ENCODE measurements at regions not wholly inside any gene's neighbourhood (a gene's known extent, or its start where the extent isn't known, plus 50 kb on each side); places are given as distances from the start of the nearest gene placed in this dataset.

DNA sequence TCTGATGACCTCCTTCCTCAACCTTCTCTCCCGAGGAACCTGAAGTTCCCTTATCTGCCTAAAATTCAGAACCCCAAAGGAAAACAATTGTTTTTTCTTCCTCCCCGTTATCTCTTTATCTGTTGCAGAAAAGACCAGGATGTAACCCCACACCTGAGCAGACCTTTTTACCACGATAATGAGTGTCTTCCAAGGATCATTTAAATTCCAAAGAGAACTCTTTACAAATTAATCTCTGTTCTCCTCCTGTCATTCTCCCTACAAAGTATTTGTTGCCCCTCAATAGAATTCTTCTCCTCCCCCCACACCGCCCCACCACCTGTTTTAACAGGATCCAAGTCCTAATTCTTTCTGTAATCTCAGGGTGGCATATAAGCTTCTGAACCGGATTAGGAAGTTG lies 78.5 kb upstream of the NLGN4X start:
- TF ChIP-seq, protein P1, sequence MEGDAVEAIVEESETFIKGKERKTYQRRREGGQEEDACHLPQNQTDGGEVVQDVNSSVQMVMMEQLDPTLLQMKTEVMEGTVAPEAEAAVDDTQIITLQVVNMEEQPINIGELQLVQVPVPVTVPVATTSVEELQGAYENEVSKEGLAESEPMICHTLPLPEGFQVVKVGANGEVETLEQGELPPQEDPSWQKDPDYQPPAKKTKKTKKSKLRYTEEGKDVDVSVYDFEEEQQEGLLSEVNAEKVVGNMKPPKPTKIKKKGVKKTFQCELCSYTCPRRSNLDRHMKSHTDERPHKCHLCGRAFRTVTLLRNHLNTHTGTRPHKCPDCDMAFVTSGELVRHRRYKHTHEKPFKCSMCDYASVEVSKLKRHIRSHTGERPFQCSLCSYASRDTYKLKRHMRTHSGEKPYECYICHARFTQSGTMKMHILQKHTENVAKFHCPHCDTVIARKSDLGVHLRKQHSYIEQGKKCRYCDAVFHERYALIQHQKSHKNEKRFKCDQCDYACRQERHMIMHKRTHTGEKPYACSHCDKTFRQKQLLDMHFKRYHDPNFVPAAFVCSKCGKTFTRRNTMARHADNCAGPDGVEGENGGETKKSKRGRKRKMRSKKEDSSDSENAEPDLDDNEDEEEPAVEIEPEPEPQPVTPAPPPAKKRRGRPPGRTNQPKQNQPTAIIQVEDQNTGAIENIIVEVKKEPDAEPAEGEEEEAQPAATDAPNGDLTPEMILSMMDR (IDR thresholded peaks at IDR 0.05; ENCODE audit: extremely low read depth in 1 of 2, insufficient read depth in 1 of 2, low read depth in 1 of 2, low read length in 2 of 2): no peak
- TF ChIP-seq EZH2 (IDR thresholded peaks at IDR 0.05; ENCODE audit: borderline replicate concordance, low read depth, low read length, severe bottlenecking) (no peak), POLR2A (IDR thresholded peaks at IDR 0.05; ENCODE audit: low read depth, low read length) (no peak), JUN (IDR thresholded peaks at IDR 0.05; ENCODE audit: borderline replicate concordance, insufficient read depth, insufficient read length, low read depth) (no peak), MYC (IDR thresholded peaks at IDR 0.05; ENCODE audit: low read depth, low read length) (no peak), GATA2 (IDR thresholded peaks at IDR 0.05; ENCODE audit: insufficient read depth, insufficient read length, low read depth, low read length) (no peak)
- TF ChIP-seq, protein P2, sequence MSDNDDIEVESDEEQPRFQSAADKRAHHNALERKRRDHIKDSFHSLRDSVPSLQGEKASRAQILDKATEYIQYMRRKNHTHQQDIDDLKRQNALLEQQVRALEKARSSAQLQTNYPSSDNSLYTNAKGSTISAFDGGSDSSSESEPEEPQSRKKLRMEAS (IDR thresholded peaks at IDR 0.05; ENCODE audit: insufficient read depth, insufficient read length): no peak
